Hepatocyte (in vitro differentiated cells): ENCODE measurements at regions not wholly inside any gene's neighbourhood (a gene's known extent, or its start where the extent isn't known, plus 50 kb on each side); places are given as distances from the start of the nearest gene placed in this dataset.
"Not testable (repeated sequence)": the region's sequence is repeated elsewhere in the genome, so short reads cannot be mapped to it uniquely, and the experiment has no call there.

Experiments used
- EZH2phosphoT487 ChIP-seq: fragments of 200-600 bp; sonication (generic); IDR thresholded peaks from one replicate; pipeline ENCODE4 v1.6.1; 2018; ENCODE audit warnings: antibody characterized with exemption, mild to moderate bottlenecking, low read depth, moderate library complexity; ENCODE audit not compliant: unreplicated experiment, severe bottlenecking
- TF ChIP-seq, protein P1 (sequence below): fragments of 200-600 bp; sonication (generic); IDR thresholded peaks from 2 replicates; pipeline ENCODE4 v1.5.1; 2016; ENCODE audit warnings: antibody characterized with exemption, mild to moderate bottlenecking; ENCODE audit not compliant: poor library complexity

DNA sequence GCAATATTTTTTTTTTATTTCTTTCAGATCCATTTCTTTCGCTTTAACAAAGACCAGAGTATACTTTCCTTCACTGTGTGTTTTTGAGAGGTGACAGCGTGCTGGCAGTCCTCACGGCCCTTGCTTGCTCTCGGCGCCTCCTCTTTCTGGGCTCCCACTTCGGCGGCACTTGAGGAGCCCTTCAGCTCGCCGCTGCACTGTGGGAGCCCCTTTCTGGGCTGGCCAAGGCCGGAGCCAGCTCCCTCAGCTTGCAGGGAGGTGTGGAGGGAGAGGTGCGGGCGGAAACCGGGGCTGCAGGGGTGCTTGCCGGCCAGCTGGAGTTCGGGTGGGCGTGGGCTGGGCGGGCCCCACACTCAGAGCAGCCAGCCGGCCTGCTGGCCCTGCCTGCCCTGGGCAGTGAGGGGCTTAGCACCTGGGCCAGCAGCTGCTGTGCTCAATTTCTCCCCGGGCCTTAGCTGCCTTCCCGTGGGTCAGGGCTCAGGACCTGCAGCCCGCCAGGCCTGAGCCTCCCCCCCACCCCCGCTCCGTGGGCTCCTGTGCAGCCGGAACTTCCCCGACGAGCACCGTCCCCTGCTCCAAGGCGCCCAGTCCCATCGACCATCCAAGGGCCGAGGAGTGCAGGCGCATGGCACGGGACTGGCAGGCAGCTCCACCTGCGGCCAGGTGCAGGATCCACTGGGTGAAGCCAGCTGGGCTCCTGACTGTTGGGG, 1490.6 kb downstream of the OTOL1 start:
- TF ChIP-seq, protein P1, sequence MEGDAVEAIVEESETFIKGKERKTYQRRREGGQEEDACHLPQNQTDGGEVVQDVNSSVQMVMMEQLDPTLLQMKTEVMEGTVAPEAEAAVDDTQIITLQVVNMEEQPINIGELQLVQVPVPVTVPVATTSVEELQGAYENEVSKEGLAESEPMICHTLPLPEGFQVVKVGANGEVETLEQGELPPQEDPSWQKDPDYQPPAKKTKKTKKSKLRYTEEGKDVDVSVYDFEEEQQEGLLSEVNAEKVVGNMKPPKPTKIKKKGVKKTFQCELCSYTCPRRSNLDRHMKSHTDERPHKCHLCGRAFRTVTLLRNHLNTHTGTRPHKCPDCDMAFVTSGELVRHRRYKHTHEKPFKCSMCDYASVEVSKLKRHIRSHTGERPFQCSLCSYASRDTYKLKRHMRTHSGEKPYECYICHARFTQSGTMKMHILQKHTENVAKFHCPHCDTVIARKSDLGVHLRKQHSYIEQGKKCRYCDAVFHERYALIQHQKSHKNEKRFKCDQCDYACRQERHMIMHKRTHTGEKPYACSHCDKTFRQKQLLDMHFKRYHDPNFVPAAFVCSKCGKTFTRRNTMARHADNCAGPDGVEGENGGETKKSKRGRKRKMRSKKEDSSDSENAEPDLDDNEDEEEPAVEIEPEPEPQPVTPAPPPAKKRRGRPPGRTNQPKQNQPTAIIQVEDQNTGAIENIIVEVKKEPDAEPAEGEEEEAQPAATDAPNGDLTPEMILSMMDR = not testable (repeated sequence)
- TF ChIP-seq EZH2phosphoT487 = not testable (repeated sequence)
